ENCODE measurements at regions not wholly inside any gene's neighbourhood (a gene's known extent, or its start where the extent isn't known, plus 50 kb on each side); places are given as distances from the start of the nearest gene placed in this dataset.

DNA sequence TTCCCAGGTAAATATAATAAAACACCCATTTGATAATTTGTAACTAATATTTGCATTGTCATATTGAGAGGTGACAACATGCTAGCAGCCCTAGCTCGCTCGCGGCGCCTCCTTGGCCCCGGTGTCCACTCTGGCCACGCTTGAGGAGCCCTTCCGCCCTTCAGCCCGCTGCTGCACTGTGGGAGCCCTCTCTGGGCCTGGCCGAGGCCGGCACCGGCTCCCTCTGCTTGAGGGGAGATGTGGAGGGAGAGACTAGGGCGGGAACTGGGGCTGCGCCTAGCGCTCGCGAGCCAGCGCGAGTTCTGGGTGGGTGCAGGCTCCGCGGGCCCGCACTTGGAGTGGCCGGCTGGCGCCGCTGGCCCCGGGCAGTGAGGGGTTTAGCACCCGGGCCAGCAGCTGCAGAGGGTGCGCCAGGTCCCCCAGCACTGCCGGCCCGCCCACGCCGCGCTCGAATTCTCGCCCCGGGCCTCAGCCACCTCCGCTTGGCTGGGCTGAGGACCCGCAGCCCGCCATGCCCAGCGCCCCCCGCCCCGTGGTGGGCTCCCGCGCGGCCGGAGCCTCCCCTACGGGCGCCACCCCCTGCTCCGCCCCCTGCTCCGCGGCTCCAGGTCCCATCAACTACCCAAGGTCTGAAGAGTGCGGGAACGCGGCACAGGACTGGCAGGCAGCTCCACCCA, 594.4 kb downstream of the SLITRK6 start:
- TF ChIP-seq POLR2A (IDR thresholded peaks at IDR 0.05; ENCODE audit: low read length) = no peak
- TF ChIP-seq GATA1 (IDR thresholded peaks at IDR 0.05; ENCODE audit: low read depth, low read length) = no peak
- DNase-seq = no peak

DNA sequence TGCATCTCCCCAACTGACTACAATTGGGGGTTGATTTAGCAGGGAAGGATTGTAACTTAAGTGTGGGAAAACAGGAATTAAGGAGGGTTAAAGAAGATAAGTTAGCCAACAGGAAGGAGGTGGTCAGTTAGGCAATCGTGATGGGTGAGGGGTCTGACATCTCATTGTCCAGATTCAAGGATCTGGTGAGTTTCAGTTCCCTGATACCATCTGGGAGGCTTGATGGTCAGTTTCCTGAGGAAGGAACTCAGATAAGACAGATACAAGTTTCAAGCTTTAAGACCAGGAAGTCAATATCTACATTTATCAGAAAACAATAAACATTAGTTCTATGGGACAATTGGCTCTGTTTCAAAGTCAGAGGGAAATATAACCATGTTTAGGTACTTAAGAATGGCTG, 601.8 kb downstream of the SLITRK6 start:
- no peak for TF ChIP-seq GATA1 (IDR thresholded peaks at IDR 0.05; ENCODE audit: low read depth, low read length)
- no peak for TF ChIP-seq POLR2A (IDR thresholded peaks at IDR 0.05; ENCODE audit: low read length)
- no peak for DNase-seq

DNA sequence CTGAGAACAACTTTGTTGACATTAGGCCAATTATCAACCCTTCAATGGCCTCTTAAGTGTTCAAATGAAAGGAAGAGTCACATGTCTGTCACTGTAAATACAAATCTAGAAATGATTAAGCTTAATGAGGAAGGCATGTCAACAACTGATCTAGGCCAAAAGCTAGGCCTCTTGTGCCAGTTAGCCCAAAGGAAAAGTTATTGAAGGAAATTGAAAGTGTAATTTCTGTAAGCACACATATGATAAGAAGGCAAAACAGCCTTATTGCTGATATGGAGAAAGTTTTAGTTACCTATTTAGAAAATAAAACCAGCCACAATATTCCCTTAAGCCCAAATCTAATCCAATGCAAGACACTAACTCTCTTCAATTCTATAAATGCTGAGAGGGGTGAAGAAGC, 604.7 kb downstream of the SLITRK6 start:
- no peak for TF ChIP-seq GATA1 (IDR thresholded peaks at IDR 0.05; ENCODE audit: low read depth, low read length)
- TF ChIP-seq POLR2A (IDR thresholded peaks at IDR 0.05; ENCODE audit: low read length) = no peak
- no peak for DNase-seq

DNA sequence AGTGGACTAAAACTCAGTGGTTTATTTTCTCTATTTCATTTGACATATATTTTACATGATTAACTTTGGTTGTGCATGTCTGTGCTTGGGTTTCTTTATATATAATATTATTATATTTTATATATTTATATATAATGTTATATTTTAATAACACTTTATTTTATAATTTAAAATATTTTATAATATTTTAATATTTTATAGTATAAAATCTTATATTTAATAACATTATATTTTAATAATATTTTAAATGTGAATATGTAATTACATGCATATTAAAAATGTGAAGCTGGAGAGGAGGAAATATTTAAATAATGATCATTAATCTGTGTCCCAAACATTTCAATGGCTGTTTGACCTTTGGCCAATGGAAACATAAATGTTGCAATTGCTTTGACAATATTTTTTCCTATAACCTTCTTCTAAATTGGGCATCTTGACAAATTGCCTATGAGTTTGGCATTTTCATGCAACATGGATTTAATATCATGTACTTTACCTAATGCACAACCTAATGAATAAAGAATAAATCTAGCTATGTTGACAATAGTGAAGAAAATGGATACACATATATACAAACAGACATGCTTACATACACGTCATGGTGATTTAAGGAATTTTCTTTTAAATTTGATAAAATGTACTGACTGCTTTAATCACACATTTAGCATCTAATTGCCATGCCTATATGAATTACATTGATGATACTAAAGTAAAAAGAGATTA, 607.1 kb downstream of the SLITRK6 start:
- TF ChIP-seq GATA1 (IDR thresholded peaks at IDR 0.05; ENCODE audit: low read depth, low read length) (no peak), POLR2A (IDR thresholded peaks at IDR 0.05; ENCODE audit: low read length) (no peak)
- no peak for DNase-seq

DNA sequence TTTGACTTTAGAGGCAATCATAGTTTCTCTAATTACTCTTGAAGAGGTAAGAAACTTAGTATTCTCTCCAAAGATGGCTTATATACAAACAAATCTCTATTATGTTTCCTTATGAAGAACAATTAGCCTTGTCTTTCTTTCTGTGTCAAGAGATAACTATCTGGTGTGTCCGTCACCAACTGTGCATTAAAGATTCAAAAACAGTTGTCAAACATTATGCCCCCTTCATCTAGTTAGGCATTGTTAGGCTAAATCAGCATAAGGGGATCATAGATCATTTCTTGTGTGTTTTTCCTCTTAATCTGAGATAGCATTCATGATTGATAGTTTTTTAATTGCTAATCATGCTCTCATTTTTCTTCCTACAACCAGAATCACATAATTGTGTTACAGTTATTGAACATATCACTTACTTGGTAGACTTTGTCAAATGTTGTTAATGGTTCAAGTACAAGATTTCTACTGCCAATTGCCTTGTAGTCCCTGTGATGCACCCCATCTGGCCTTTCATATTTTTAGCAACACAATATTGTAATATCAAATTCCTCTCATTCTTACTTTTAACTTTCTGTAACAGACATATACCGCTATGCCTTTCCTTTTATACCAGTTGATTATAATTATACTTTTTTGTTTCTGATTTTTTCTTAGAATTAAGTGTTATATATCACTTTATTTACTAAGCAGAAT, 612.7 kb downstream of the SLITRK6 start:
- TF ChIP-seq POLR2A (IDR thresholded peaks at IDR 0.05; ENCODE audit: low read length) (no peak), GATA1 (IDR thresholded peaks at IDR 0.05; ENCODE audit: low read depth, low read length) (no peak)
- DNase-seq = no peak

DNA sequence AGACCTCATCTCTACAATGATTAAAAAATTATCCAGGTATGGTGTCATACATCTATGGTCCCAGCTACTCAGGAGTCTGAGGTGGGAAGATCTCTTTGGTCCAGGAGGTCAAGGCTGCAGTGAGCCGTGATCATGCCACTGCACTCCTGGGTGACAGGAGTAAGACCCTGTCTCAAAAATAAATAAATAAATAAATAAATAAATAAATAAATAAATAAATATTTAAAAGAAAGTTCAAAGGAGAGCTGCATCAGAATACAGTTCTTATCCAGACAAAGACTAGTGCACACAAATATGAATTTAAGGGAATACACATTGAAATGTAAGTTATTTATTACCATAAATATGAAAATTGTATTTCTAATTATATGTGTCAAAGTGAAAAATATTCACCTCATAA, 624.9 kb downstream of the SLITRK6 start:
- DNase-seq = no peak
- TF ChIP-seq GATA1 (IDR thresholded peaks at IDR 0.05; ENCODE audit: low read depth, low read length) (no peak), POLR2A (IDR thresholded peaks at IDR 0.05; ENCODE audit: low read length) (no peak)

DNA sequence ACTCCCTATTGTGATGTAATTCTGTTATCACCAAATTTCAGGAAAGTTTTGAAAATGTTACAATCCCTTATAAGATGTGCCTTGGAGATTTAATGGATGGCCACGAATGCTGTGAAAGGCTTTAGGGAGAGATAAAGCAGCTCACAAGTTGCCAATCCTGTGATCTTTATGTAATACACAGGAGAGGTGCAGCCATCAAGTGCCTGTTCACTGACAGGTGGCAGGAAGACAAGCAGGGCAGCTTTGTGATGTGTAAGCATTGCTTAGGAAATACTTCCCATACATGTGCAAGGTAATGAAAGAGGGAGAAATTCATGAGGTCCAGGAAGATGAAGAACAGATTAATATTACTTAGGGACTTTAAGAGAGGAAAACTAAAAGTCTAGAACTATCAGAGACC, 628.8 kb downstream of the SLITRK6 start:
- TF ChIP-seq POLR2A (IDR thresholded peaks at IDR 0.05; ENCODE audit: low read length) = no peak
- no peak for TF ChIP-seq GATA1 (IDR thresholded peaks at IDR 0.05; ENCODE audit: low read depth, low read length)
- no peak for DNase-seq

DNA sequence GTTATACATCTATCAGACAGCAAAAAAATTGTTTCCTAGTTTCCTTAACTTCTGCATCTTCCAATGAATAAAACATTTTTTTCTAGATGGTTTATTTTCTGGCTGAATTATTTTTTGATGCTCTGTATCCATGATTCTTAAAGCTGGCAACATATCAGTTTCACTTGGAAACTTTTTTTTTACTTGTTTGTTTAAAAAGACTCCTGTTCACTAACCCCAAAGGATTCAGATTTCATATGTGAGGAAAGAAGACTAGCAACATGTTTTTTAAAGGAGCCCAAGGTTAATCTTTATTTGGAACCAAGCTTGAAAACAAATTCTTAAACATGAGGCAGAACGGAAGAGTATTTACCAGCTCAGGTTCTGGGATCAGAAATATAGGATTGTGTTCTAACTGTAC, 632.3 kb downstream of the SLITRK6 start:
- no peak for DNase-seq
- TF ChIP-seq POLR2A (IDR thresholded peaks at IDR 0.05; ENCODE audit: low read length) = no peak

DNA sequence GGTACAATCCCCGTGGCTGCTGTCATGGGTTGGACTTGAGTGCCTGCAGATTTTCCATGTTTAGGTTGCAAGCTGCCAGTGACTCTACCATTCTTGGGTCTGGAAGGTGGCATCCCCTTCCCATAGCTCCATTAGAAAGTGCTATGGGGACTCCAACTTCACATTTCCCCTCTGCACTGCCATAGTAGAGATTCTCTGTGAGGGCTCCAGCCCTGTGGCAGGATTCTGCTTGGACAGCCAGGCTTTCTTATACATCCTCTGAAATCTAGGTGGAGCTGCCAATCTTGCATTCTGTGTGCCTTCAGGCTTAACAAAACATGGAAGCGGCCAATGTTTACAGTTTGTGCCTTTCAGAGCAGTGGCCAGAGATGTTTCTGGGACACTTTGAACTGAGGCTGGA, 636.2 kb downstream of the SLITRK6 start:
- no peak for DNase-seq
- TF ChIP-seq GATA1 (IDR thresholded peaks at IDR 0.05; ENCODE audit: low read depth, low read length) (no peak), POLR2A (IDR thresholded peaks at IDR 0.05; ENCODE audit: low read length) (no peak)

DNA sequence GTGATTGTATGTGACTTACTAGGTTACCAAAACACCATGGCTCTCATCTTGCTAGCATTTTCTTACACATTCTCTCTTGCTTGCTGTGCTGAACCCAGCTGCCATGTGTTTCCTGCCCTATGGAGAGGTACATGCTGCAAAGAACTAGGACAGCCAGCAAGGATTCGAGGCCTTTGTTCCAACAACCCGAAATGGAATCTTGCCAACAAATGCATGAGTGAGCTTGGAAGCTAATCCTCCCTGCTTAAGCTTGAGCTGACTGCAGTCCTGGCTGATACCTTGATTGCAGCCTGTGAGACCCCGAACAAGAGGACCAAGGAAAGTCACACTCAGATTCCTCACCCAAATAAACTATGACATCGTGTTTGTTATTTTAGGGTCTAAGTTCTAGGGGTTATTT, 651.2 kb downstream of the SLITRK6 start:
- TF ChIP-seq POLR2A (IDR thresholded peaks at IDR 0.05; ENCODE audit: low read length) (no peak), GATA1 (IDR thresholded peaks at IDR 0.05; ENCODE audit: low read depth, low read length) (no peak)
- no peak for DNase-seq

DNA sequence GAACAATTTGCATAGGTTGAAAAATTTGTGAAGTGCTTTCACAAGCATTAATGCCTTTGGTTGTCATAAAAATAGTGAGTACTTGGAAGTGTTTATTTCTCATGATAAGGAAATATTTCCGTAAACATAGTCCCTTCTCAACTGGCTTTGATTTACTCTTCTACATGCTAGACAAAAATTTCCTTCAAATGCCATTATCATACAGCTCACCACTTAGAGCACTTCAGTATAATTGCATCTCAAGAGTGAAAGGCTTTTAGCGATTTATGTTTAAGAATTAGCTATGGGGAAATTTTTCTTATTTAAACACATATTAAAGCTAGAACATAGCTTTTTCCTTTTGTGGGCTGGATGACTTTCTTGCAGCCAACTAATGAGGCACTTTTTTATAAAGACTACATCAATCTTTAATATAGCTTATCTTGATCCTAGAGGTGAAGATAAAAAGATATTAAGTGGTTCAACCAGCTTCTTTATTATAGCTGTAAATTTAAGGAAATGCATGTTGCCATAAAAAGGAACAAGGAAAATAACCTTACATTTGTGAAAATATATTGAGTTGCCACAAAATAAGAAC, 656.8 kb downstream of the SLITRK6 start:
- no peak for DNase-seq
- TF ChIP-seq GATA1 (IDR thresholded peaks at IDR 0.05; ENCODE audit: low read depth, low read length) = no peak
- no peak for TF ChIP-seq POLR2A (IDR thresholded peaks at IDR 0.05; ENCODE audit: low read length)

DNA sequence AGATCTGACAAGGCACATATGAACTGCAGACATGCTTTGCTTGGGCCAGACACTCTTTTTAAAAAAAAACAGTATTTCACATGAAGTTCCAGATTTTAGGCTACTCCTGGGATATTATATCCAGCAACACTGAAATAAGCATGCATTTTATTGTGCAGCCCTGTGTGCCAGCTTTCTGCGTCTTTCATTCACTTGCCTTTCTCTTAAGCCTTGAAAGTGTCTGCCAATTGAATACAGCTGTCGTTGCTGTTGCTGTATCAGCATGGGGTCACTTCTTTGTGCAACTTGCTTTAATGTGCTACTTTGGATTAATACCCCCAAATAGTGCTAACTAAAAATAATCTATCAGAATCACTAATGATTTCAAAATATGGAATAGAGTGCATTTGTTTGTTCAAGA, 657.8 kb downstream of the SLITRK6 start:
- TF ChIP-seq POLR2A (IDR thresholded peaks at IDR 0.05; ENCODE audit: low read length) (no peak), GATA1 (IDR thresholded peaks at IDR 0.05; ENCODE audit: low read depth, low read length) (no peak)
- no peak for DNase-seq

DNA sequence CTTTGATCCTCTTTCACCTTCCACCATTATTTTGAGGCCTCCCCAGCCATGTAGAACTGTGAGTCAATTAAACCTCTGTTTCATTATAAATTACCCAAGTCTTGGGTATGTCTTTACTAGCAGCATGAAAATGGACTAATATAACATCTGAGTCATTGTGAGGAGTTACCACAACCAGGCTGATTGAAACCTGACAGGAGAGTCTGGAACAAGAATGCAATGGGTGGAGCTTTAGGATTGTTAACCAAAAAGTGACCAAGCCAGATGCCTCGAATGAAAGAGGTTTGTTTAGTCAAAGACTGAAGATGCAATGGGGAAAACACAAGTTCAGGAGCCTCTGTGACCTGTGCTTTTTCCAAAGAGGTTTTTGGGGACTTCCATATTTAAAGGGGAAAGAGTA, 659.0 kb downstream of the SLITRK6 start:
- DNase-seq = no peak
- TF ChIP-seq GATA1 (IDR thresholded peaks at IDR 0.05; ENCODE audit: low read depth, low read length) = no peak
- TF ChIP-seq POLR2A (IDR thresholded peaks at IDR 0.05; ENCODE audit: low read length) = no peak

DNA sequence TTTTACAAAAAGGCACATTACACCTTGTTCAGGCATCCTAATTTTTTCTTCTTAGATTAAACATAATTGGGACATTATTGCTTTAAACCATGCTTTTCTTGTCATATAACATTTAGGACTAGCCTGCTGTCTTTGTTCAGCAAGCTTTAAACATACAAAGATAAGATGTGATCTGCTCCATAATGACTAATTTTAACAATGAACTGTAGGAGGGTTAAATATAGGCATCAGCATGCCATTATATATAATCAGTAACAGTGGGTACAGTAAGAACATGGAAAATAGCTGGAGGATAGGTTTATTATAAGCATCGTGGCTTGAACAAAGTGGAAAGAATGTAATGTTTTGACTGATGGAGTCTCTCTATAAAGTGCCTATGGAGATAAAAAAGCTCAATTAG, 661.7 kb downstream of the SLITRK6 start:
- TF ChIP-seq POLR2A (IDR thresholded peaks at IDR 0.05; ENCODE audit: low read length) (no peak), GATA1 (IDR thresholded peaks at IDR 0.05; ENCODE audit: low read depth, low read length) (no peak)
- DNase-seq = no peak

Measured in erythroblast (primary cell).